GM12874 (cell line): ENCODE measurements at regions not wholly inside any gene's neighbourhood (a gene's known extent, or its start where the extent isn't known, plus 50 kb on each side); places are given as distances from the start of the nearest gene placed in this dataset.

ENCODE experiments used
- TF ChIP-seq, protein P1 (sequence below): IDR thresholded peaks from 2 replicates; pipeline ENCODE4 v1.5.1; 2011; ENCODE audit warnings: low read depth, mild to moderate bottlenecking, control low read depth, low read length, moderate library complexity; ENCODE audit not compliant: insufficient read depth

DNA sequence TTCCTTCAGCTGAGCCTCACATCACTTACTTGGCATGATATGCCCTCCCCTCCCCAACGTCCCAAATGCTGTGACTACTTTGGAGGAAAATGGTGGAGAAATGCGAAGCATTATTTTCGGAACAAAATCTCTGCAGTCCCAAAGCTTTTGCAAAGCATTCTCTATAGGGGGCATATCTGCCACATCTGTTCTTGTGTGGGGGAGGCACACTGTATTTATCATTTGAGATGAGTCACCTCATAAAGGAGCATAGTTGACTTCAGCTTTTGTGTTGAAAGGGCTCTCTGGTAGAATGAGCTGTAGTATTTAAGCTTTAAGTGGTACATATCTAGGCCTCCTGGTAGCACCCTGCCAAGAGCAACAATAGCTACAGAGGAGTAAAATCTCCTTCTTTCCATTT lies 447.5 kb downstream of the ADAMTS20 start:
- TF ChIP-seq, protein P1, sequence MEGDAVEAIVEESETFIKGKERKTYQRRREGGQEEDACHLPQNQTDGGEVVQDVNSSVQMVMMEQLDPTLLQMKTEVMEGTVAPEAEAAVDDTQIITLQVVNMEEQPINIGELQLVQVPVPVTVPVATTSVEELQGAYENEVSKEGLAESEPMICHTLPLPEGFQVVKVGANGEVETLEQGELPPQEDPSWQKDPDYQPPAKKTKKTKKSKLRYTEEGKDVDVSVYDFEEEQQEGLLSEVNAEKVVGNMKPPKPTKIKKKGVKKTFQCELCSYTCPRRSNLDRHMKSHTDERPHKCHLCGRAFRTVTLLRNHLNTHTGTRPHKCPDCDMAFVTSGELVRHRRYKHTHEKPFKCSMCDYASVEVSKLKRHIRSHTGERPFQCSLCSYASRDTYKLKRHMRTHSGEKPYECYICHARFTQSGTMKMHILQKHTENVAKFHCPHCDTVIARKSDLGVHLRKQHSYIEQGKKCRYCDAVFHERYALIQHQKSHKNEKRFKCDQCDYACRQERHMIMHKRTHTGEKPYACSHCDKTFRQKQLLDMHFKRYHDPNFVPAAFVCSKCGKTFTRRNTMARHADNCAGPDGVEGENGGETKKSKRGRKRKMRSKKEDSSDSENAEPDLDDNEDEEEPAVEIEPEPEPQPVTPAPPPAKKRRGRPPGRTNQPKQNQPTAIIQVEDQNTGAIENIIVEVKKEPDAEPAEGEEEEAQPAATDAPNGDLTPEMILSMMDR = no peak

- TF ChIP-seq, protein P1 = no peak
These were observed 448.1 kb downstream of the ADAMTS20 start for GRCh38 chr12:43103866-43104265.

- TF ChIP-seq, protein P1 = no peak
These were observed 449.3 kb downstream of the ADAMTS20 start for GRCh38 chr12:43102546-43103264.

- TF ChIP-seq, protein P1 = no peak
These were observed 451.8 kb downstream of the ADAMTS20 start for GRCh38 chr12:43100231-43100630.

DNA sequence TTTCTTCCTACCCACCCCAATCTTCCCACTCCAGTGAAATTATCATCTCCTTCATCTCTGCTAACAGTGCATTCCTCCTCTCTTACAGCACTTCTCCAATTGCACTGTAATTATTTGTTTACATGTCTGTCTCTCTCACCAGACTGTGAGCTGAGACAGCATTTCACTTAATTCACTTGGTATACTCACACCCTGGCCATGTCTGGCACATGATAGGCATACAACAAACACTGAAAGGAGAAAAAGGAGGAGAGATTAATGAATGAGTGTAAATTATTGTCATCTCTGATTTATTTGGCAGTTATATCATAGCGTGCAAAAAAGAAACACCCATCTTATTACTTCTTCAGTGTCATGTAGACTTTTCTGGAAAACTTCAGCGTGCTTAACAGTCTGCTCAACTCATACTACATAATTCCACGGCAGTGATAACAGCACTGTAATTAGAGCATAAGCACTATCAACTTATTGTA lies 452.3 kb downstream of the ADAMTS20 start:
- TF ChIP-seq, protein P1 = no peak

- TF ChIP-seq, protein P1 = no peak
These were observed 453.0 kb downstream of the ADAMTS20 start for GRCh38 chr12:43098766-43099550.

- TF ChIP-seq, protein P1 = no peak
These were observed 453.9 kb downstream of the ADAMTS20 start for GRCh38 chr12:43098071-43098470.
